ENCODE measurements at regions not wholly inside any gene's neighbourhood (a gene's known extent, or its start where the extent isn't known, plus 50 kb on each side); places are given as distances from the start of the nearest gene placed in this dataset.
"Not testable (repeated sequence)": the region's sequence is repeated elsewhere in the genome, so short reads cannot be mapped to it uniquely, and the experiment has no call there.

- Histone ChIP-seq H3K4me3 (no peak overlapping the region), H3K4me1 (ENCODE audit: insufficient read depth) (no peaks in the 10 kb centered on the region), H3K79me2 (no peaks in the 10 kb centered on the region), H3K9me2 (replicated peaks; ENCODE audit: insufficient read depth) (no peaks in the 10 kb centered on the region), H3K36me3 (replicated peaks; ENCODE audit: insufficient read depth, low read depth) (no peaks in the 10 kb centered on the region), H3K27me3 (no peaks in the 10 kb centered on the region), H3K27ac (no peak overlapping the region), H3K9me3 (ENCODE audit: low read depth) (no peaks in the 10 kb centered on the region), H4K20me1 (ENCODE audit: insufficient read depth, poor library complexity, severe bottlenecking) (no peaks in the 10 kb centered on the region), H2AFZ (no peak overlapping the region), H3K4me2 (no peak overlapping the region)
- 87% methylated on average over 2 of the region's 2 CpGs for WGBS (ENCODE audit: low lambda C conversion rate, missing lambda C conversion rate)
- TF ChIP-seq CTCF (IDR thresholded peaks at IDR 0.05; ENCODE audit: poor library complexity), result no peak
- TF ChIP-seq EZH2phosphoT487 (IDR thresholded peaks at IDR 0.05; ENCODE audit: low read depth, severe bottlenecking, unreplicated experiment), result no peak
- no peak for TF ChIP-seq EZH2 (IDR thresholded peaks at IDR 0.05; ENCODE audit: borderline replicate concordance)
- no peak for DNase-seq (ENCODE audit: low spot score)
Measured at GRCh38 chr10:109219935-109220605, 703.2 kb downstream of the XPNPEP1 start.

- no peaks in the 10 kb centered on the region for H3K9me2 ChIP-seq (replicated peaks; ENCODE audit: insufficient read depth)
- no peaks in the 10 kb centered on the region for H3K9me3 ChIP-seq (ENCODE audit: low read depth)
- no peaks in the 10 kb centered on the region for H3K27me3 ChIP-seq
- H3K79me2 ChIP-seq, result no peaks in the 10 kb centered on the region
- H3K27ac ChIP-seq, result no peak overlapping the region
- no peak for DNase-seq (ENCODE audit: low spot score)
- H3K36me3 ChIP-seq (replicated peaks; ENCODE audit: insufficient read depth, low read depth), result no peaks in the 10 kb centered on the region
- H3K4me3 ChIP-seq, result no peak overlapping the region
- H3K4me1 ChIP-seq (ENCODE audit: insufficient read depth), result no peaks in the 10 kb centered on the region
- no peaks in the 10 kb centered on the region for H4K20me1 ChIP-seq (ENCODE audit: insufficient read depth, poor library complexity, severe bottlenecking)
- WGBS (ENCODE audit: low lambda C conversion rate, missing lambda C conversion rate), result 91% methylated on average over 2 of the region's 2 CpGs
- no peak overlapping the region for H3K4me2 ChIP-seq
- no peak overlapping the region for H2AFZ ChIP-seq
- TF ChIP-seq CTCF (IDR thresholded peaks at IDR 0.05; ENCODE audit: poor library complexity) (no peak), EZH2phosphoT487 (IDR thresholded peaks at IDR 0.05; ENCODE audit: low read depth, severe bottlenecking, unreplicated experiment) (no peak), EZH2 (IDR thresholded peaks at IDR 0.05; ENCODE audit: borderline replicate concordance) (no peak)
Measured at GRCh38 chr10:109218207-109218606, 705.1 kb downstream of the XPNPEP1 start.

- no peaks in the 10 kb centered on the region for H3K36me3 ChIP-seq (replicated peaks; ENCODE audit: insufficient read depth, low read depth)
- no peaks in the 10 kb centered on the region for H3K9me2 ChIP-seq (replicated peaks; ENCODE audit: insufficient read depth)
- H3K4me3 ChIP-seq, result no peak overlapping the region
- no peaks in the 10 kb centered on the region for H3K27me3 ChIP-seq
- no peak overlapping the region for H3K4me2 ChIP-seq
- TF ChIP-seq EZH2phosphoT487 (IDR thresholded peaks at IDR 0.05; ENCODE audit: low read depth, severe bottlenecking, unreplicated experiment) (no peak), EZH2 (IDR thresholded peaks at IDR 0.05; ENCODE audit: borderline replicate concordance) (no peak), CTCF (IDR thresholded peaks at IDR 0.05; ENCODE audit: poor library complexity) (no peak)
- 80% methylated on average over 3 of the region's 3 CpGs for WGBS (ENCODE audit: low lambda C conversion rate, missing lambda C conversion rate)
- no peaks in the 10 kb centered on the region for H4K20me1 ChIP-seq (ENCODE audit: insufficient read depth, poor library complexity, severe bottlenecking)
- peak overlapping the region; percentile 5 for H2AFZ ChIP-seq
- H3K27ac ChIP-seq, result peak overlapping the region; percentile 4
- DNase-seq (ENCODE audit: low spot score), result no peak
- H3K4me1 ChIP-seq (ENCODE audit: insufficient read depth), result no peaks in the 10 kb centered on the region
- no peaks in the 10 kb centered on the region for H3K9me3 ChIP-seq (ENCODE audit: low read depth)
- no peaks in the 10 kb centered on the region for H3K79me2 ChIP-seq
Measured at GRCh38 chr10:109215291-109216075, 707.8 kb downstream of the XPNPEP1 start.

DNA sequence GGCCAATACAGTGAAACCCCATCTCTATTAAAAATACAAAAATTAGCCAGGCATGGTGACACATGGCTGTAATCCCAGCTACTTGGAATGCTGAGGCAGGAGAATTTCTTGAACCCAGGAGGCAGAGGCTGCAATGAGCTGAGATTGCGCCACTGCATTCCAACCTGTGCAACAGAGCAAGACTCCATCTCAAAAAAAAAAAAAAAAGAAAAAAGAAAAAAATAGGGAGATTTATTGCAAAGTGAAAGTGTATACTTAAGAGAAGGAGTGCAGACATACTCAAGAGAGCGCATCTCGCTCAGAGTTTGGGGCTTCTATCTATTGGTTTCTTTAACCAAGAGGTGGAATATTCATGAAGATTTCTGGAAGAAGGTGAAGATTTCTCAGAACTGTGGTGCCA is 708.4 kb downstream of the XPNPEP1 start:
- H3K9me3 ChIP-seq (ENCODE audit: low read depth), result not testable (repeated sequence)

More for the DNA sequence above, 708.4 kb downstream of the XPNPEP1 start:
- H3K4me2 ChIP-seq; H3K4me1 ChIP-seq (ENCODE audit: insufficient read depth); H3K27ac ChIP-seq; H3K4me3 ChIP-seq; H3K79me2 ChIP-seq; H3K36me3 ChIP-seq (replicated peaks; ENCODE audit: insufficient read depth, low read depth); H3K27me3 ChIP-seq; H4K20me1 ChIP-seq (ENCODE audit: insufficient read depth, poor library complexity, severe bottlenecking); DNase-seq (ENCODE audit: low spot score); H3K9me2 ChIP-seq (replicated peaks; ENCODE audit: insufficient read depth); H2AFZ ChIP-seq: not testable (repeated sequence)
- WGBS (ENCODE audit: low lambda C conversion rate, missing lambda C conversion rate), result 98% methylated on average over 3 of the region's 3 CpGs
